GM12878 (cell line): ENCODE measurements at regions not wholly inside any gene's neighbourhood (a gene's known extent, or its start where the extent isn't known, plus 50 kb on each side); places are given as distances from the start of the nearest gene placed in this dataset.

Experiments used
- ATAC-seq: fragments of 200-7000 bp; cut with Tn5 transposase; 3 replicates; pipeline ENCODE4 v1.9.1; 2020; ENCODE audit warnings: mild to moderate bottlenecking, moderate library complexity
- BruUV-seq: library from RNA; stranded (reverse); fragments of 400-500 nt; replicated peaks from 2 replicates; lab custom pipeline; 2021; lab: Mats Ljungman, UMichigan
- CTCF ChIA-PET: fragments of 300-600 bp; sonication (Branson Sonifier 250); formaldehyde crosslinking; extraction: SDS; loops from one replicate; lab custom pipeline; 2021; ENCODE audit warnings: inconsistent platforms; lab: Yijun Ruan, JAX
- POLR2A ChIA-PET: fragments of 350-600 bp; formaldehyde crosslinking; extraction: SDS; loops from one replicate; lab custom pipeline; 2021; ENCODE audit warnings: inconsistent platforms; lab: Charles Lee
- RAD21 ChIA-PET: fragments of 300-600 bp; sonication (Branson Sonifier 250); formaldehyde crosslinking; loops from one replicate; lab custom pipeline; 2023; ENCODE audit warnings: antibody characterized with exemption; ENCODE audit not compliant: unreplicated experiment; lab: Charles Lee
- SMC1A ChIA-PET: fragments of 300-600 bp; sonication (Branson Sonifier 250); formaldehyde crosslinking; loops from one replicate; lab custom pipeline; 2023; ENCODE audit not compliant: unreplicated experiment, uncharacterized antibody; lab: Charles Lee
- DNase-seq: peaks from one replicate; pipeline ENCODE4 v3.0.0-alpha.2; 2011; ENCODE audit warnings: low read depth, low spot score
- FAIRE-seq: peaks from 3 replicates; lab custom pipeline; 2011; peaks lifted over from hg19 to GRCh38; lab: Jason Lieb, UNC
- H2AFZ ChIP-seq: 2 replicates; pipeline ENCODE4 v1.6.0; 2011; ENCODE audit warnings: low read depth, low read length, control low read depth; ENCODE audit not compliant: control insufficient read depth
- H3K27ac ChIP-seq: 2 replicates; pipeline ENCODE4 v1.5.1; 2011; ENCODE audit warnings: control low read depth; ENCODE audit not compliant: control insufficient read depth, insufficient read depth
- H3K27me3 ChIP-seq, 2 experiments: replicated peaks in 1 of 2; 2 replicates each; pipeline versions ENCODE4 v1.6.0 to v1.6.1; 2011; ENCODE audit warnings: low read length in 1 of 2; ENCODE audit not compliant: control insufficient read depth in 2 of 2, insufficient read depth in 2 of 2
- H3K36me3 ChIP-seq, 2 experiments: 2 replicates each; pipeline ENCODE4 v1.5.1; 2011; ENCODE audit warnings: low read length in 1 of 2; ENCODE audit not compliant: control insufficient read depth in 2 of 2, insufficient read depth in 2 of 2
- H3K4me1 ChIP-seq: 2 replicates; pipeline ENCODE4 v1.6.1; 2011; ENCODE audit warnings: mild to moderate bottlenecking, low read length, moderate library complexity, mixed read lengths; ENCODE audit not compliant: control insufficient read depth, insufficient read depth
- H3K4me2 ChIP-seq: 2 replicates; pipeline ENCODE4 v1.6.0; 2011; ENCODE audit warnings: control low read depth; ENCODE audit not compliant: control insufficient read depth, insufficient read depth
- H3K4me3 ChIP-seq: fragments of 200-600 bp; sonication (generic); 2 replicates; pipeline ENCODE4 v1.5.1; 2016
- H3K79me2 ChIP-seq: 2 replicates; pipeline ENCODE4 v1.6.0; 2011; ENCODE audit warnings: low read length; ENCODE audit not compliant: control insufficient read depth, insufficient read depth
- H3K9ac ChIP-seq: 2 replicates; pipeline ENCODE4 v1.8.0; 2011; ENCODE audit warnings: low read length, control low read depth, mixed read lengths; ENCODE audit not compliant: control insufficient read depth, insufficient read depth
- H3K9me3 ChIP-seq: replicated peaks from 3 replicates; pipeline ENCODE4 v1.5.1; 2011; ENCODE audit warnings: mild to moderate bottlenecking, low read length; ENCODE audit not compliant: control insufficient read depth, insufficient read depth
- H4K20me1 ChIP-seq: 2 replicates; pipeline ENCODE4 v1.6.0; 2011; ENCODE audit not compliant: control insufficient read depth, insufficient read depth
- ATF3 ChIP-seq: IDR thresholded peaks from 2 replicates; pipeline ENCODE4 v1.6.1; 2011; ENCODE audit warnings: low read depth, mild to moderate bottlenecking, low read length, moderate library complexity, borderline replicate concordance; ENCODE audit errors: extremely low read depth
- BACH1 ChIP-seq: fragments of 450-650 bp; IDR thresholded peaks from 2 replicates; pipeline ENCODE4 v1.6.1; 2017; ENCODE audit warnings: mild to moderate bottlenecking, borderline replicate concordance
- CHD4 ChIP-seq: fragments of 200-600 bp; sonication (generic); IDR thresholded peaks from 2 replicates; pipeline ENCODE4 v1.6.1; 2016; ENCODE audit warnings: mild to moderate bottlenecking
- CREM ChIP-seq: IDR thresholded peaks from 2 replicates; pipeline ENCODE4 v1.6.1; 2014; ENCODE audit warnings: antibody characterized with exemption, low read depth
- GATAD2B ChIP-seq: fragments of 450-650 bp; conservative IDR thresholded peaks from 2 replicates; pipeline ENCODE4 v1.6.1; 2017; ENCODE audit warnings: low read depth, mild to moderate bottlenecking, moderate library complexity
- HDGF ChIP-seq: fragments of 450-650 bp; IDR thresholded peaks from 2 replicates; pipeline ENCODE4 v1.6.1; 2016; ENCODE audit warnings: antibody characterized with exemption
- MAX ChIP-seq: IDR thresholded peaks from 2 replicates; pipeline ENCODE4 v1.6.1; 2012; ENCODE audit warnings: low read depth, low read length, improper control_type of control experiment
- MLLT1 ChIP-seq: fragments of 450-650 bp; IDR thresholded peaks from 2 replicates; pipeline ENCODE4 v1.6.1; 2016; ENCODE audit warnings: mild to moderate bottlenecking
- NFXL1 ChIP-seq: fragments of 450-650 bp; IDR thresholded peaks from 2 replicates; pipeline ENCODE4 v1.6.1; 2017; ENCODE audit warnings: antibody characterized with exemption, mild to moderate bottlenecking, borderline replicate concordance
- NFYA ChIP-seq: IDR thresholded peaks from 2 replicates; pipeline ENCODE4 v1.6.1; 2011; ENCODE audit warnings: low read depth, mild to moderate bottlenecking, low read length, improper control_type of control experiment, borderline replicate concordance
- NKRF ChIP-seq: fragments of 450-650 bp; conservative IDR thresholded peaks from 2 replicates; pipeline ENCODE4 v1.6.1; 2017; ENCODE audit warnings: mild to moderate bottlenecking, moderate library complexity
- PAX8 ChIP-seq: fragments of 450-650 bp; IDR thresholded peaks from 2 replicates; pipeline ENCODE4 v1.6.1; 2017; ENCODE audit warnings: mild to moderate bottlenecking, moderate library complexity
- PML ChIP-seq: IDR thresholded peaks from 2 replicates; pipeline ENCODE4 v1.6.1; 2012; ENCODE audit warnings: low read length, inconsistent platforms
- RELA ChIP-seq: fragments of 450-650 bp; IDR thresholded peaks from 2 replicates; pipeline ENCODE4 v1.8.0; 2014; ENCODE audit warnings: borderline replicate concordance; ENCODE audit not compliant: partially characterized antibody
- REST ChIP-seq: IDR thresholded peaks from 2 replicates; pipeline ENCODE4 v1.6.1; 2012; ENCODE audit warnings: mild to moderate bottlenecking, low read depth, low read length
- SMARCA5 ChIP-seq: fragments of 450-650 bp; IDR thresholded peaks from 2 replicates; pipeline ENCODE4 v1.6.1; 2017; ENCODE audit warnings: mild to moderate bottlenecking
- ZNF207 ChIP-seq: fragments of 450-650 bp; IDR thresholded peaks from 2 replicates; pipeline ENCODE4 v1.6.1; 2014; ENCODE audit warnings: antibody characterized with exemption, mild to moderate bottlenecking, borderline replicate concordance
- ZNF274 ChIP-seq: IDR thresholded peaks from one replicate; pipeline ENCODE4 v1.8.0; 2011; ENCODE audit not compliant: insufficient read length, insufficient read depth
- ZSCAN29 ChIP-seq: fragments of 450-650 bp; IDR thresholded peaks from 2 replicates; pipeline ENCODE4 v1.6.1; 2017; ENCODE audit warnings: mild to moderate bottlenecking, moderate library complexity
- in situ Hi-C: fragments of 300-500 bp; cut with MboI; formaldehyde crosslinking; loops from 9 replicates; pipeline ENCODE4 v1.14.3; 2018; ENCODE audit warnings: mixed read lengths
- intact Hi-C: fragments of 100-400 bp; cut with micrococcal nuclease; formaldehyde crosslinking; loops from one replicate; pipeline ENCODE4 v1.14.2; 2022; ENCODE audit not compliant: unreplicated experiment

- ATAC-seq (no peak), FAIRE-seq (no peak), DNase-seq (no peak)
- H3K9ac ChIP-seq, result no peak overlapping the region
- TF ChIP-seq SMARCA5, result no peak
- TF ChIP-seq NFYA, result no peak
- TF ChIP-seq PML, result no peak
- TF ChIP-seq GATAD2B, result no peak
- TF ChIP-seq REST, result no peak
- TF ChIP-seq NFXL1, result no peak
- no peak for TF ChIP-seq ZSCAN29
- no peak for TF ChIP-seq CREM
- TF ChIP-seq PAX8, result no peak
- TF ChIP-seq ATF3, result no peak
- no peak for TF ChIP-seq ZNF274
- no peak for TF ChIP-seq MAX
- no peak for TF ChIP-seq BACH1
- no peak for TF ChIP-seq NKRF
- no peak for TF ChIP-seq RELA
- no peak for TF ChIP-seq ZNF207
- no peak for TF ChIP-seq MLLT1
- TF ChIP-seq HDGF, result no peak
- TF ChIP-seq CHD4, result no peak
- RAD21 ChIA-PET, result no interaction called here
- no peak overlapping the region for H3K27ac ChIP-seq
- in situ Hi-C loops, result no loop called here
- no peak overlapping the region for H2AFZ ChIP-seq
- no peak overlapping the region for H3K4me3 ChIP-seq
- CTCF ChIA-PET, result no interaction called here
- no peaks in the 10 kb centered on the region for H3K4me1 ChIP-seq
- no peaks in the 10 kb centered on the region for H4K20me1 ChIP-seq
- H3K27me3 ChIP-seq, result no peaks in the 10 kb centered on the region
- no peaks in the 10 kb centered on the region for H3K36me3 ChIP-seq
- no TSS peak for BruUV-seq
- no peaks in the 10 kb centered on the region for H3K79me2 ChIP-seq
- POLR2A ChIA-PET, result no interaction called here
- intact Hi-C loops, result no loop called here
- SMC1A ChIA-PET, result no interaction called here
- no peaks in the 10 kb centered on the region for H3K9me3 ChIP-seq
- no peak overlapping the region for H3K4me2 ChIP-seq
These were observed 724.6 kb downstream of the CENPC start for GRCh38 chr4:66820681-66821080.
